Uterus (tissue), 2 donors: ENCODE measurements at regions not wholly inside any gene's neighbourhood (a gene's known extent, or its start where the extent isn't known, plus 50 kb on each side); places are given as distances from the start of the nearest gene placed in this dataset.

Experiments
- POLR2A ChIP-seq, 2 donors: fragments of 450-650 bp; IDR thresholded peaks; one replicate each; pipeline ENCODE4 v1.6.1; 2016; ENCODE audit warnings: antibody characterized with exemption in 2 of 2, mild to moderate bottlenecking in 1 of 2, moderate library complexity in 1 of 2
- TF ChIP-seq, protein P1 (sequence below), 4 experiments: fragments of 200-600 bp in 2 of 4; fragments of 450-650 bp in 2 of 4; sonication (generic) in 2 of 4; IDR thresholded peaks; one replicate each; pipeline ENCODE4 v1.5.1; 2016 to 2019; ENCODE audit warnings: antibody characterized with exemption in 4 of 4, mild to moderate bottlenecking in 2 of 4, moderate library complexity in 1 of 4

DNA sequence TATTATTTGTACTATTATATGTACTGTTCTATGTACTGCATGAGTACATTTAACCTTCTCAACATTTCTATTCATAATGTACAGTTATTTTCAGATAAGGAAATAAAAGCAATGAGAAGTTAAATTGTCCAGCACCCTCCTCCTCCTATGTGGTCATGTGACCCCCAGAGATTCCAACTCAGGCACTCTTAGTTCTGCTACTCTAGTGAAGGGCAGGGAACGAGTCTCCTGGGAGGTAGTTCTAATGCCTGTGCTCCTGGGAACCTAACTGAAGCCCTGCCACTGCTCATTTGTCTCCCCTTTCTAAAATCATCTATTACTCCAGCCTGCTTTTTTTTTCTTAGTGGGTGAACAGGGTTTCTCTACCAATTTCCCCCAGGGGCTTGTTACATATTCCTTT, 105.9 kb upstream of the GPRIN3 start:
- TF ChIP-seq, protein P1, sequence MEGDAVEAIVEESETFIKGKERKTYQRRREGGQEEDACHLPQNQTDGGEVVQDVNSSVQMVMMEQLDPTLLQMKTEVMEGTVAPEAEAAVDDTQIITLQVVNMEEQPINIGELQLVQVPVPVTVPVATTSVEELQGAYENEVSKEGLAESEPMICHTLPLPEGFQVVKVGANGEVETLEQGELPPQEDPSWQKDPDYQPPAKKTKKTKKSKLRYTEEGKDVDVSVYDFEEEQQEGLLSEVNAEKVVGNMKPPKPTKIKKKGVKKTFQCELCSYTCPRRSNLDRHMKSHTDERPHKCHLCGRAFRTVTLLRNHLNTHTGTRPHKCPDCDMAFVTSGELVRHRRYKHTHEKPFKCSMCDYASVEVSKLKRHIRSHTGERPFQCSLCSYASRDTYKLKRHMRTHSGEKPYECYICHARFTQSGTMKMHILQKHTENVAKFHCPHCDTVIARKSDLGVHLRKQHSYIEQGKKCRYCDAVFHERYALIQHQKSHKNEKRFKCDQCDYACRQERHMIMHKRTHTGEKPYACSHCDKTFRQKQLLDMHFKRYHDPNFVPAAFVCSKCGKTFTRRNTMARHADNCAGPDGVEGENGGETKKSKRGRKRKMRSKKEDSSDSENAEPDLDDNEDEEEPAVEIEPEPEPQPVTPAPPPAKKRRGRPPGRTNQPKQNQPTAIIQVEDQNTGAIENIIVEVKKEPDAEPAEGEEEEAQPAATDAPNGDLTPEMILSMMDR (IDR thresholded peaks at IDR 0.05) = no peak
- no peak for TF ChIP-seq POLR2A (IDR thresholded peaks at IDR 0.05)
